Neuronal stem cell (in vitro differentiated cells): ENCODE measurements at regions not wholly inside any gene's neighbourhood (a gene's known extent, or its start where the extent isn't known, plus 50 kb on each side); places are given as distances from the start of the nearest gene placed in this dataset.

Source experiments
- DNase-seq: peaks from one replicate; pipeline ENCODE4 v3.0.0-alpha.2; 2013; ENCODE audit warnings: low spot score
- H2AFZ ChIP-seq: one replicate; pipeline ENCODE4 v1.6.1; 2013; ENCODE audit warnings: mild to moderate bottlenecking, low read length, inconsistent platforms
- H2AK5ac ChIP-seq: 2 replicates; pipeline ENCODE4 v1.6.1; 2013; ENCODE audit warnings: low read depth, mild to moderate bottlenecking, inconsistent platforms, low read length, moderate library complexity, mixed read lengths
- H2BK120ac ChIP-seq: 2 replicates; pipeline ENCODE4 v1.6.1; 2013; ENCODE audit warnings: low read depth, mild to moderate bottlenecking, inconsistent platforms, low read length, moderate library complexity, mixed read lengths
- H2BK12ac ChIP-seq: one replicate; pipeline ENCODE4 v1.6.1; 2013; ENCODE audit warnings: low read length, inconsistent platforms
- H2BK15ac ChIP-seq: 2 replicates; pipeline ENCODE4 v1.6.1; 2013; ENCODE audit warnings: mild to moderate bottlenecking, low read length, inconsistent platforms, mixed read lengths
- H2BK5ac ChIP-seq: one replicate; pipeline ENCODE4 v1.6.1; 2013; ENCODE audit warnings: inconsistent platforms, mild to moderate bottlenecking, low read length, moderate library complexity
- H3K14ac ChIP-seq: one replicate; pipeline ENCODE4 v1.6.1; 2013; ENCODE audit warnings: low read length, inconsistent platforms
- H3K18ac ChIP-seq: 2 replicates; pipeline ENCODE4 v1.6.1; 2013; ENCODE audit warnings: low read length, inconsistent platforms
- H3K23ac ChIP-seq: 2 replicates; pipeline ENCODE4 v1.6.1; 2013; ENCODE audit warnings: low read depth, mild to moderate bottlenecking, mixed read lengths, low read length, inconsistent platforms; ENCODE audit not compliant: poor library complexity
- H3K27ac ChIP-seq: replicated peaks from 3 replicates; pipeline ENCODE4 v1.5.1; 2013; ENCODE audit warnings: low read length, inconsistent platforms
- H3K27me3 ChIP-seq, 3 experiments: 2 replicates each; pipeline ENCODE4 v1.6.1; 2013; ENCODE audit warnings: low read length in 3 of 3, mild to moderate bottlenecking in 2 of 3, inconsistent platforms in 1 of 3, low read depth in 1 of 3, mixed read lengths in 1 of 3, moderate library complexity in 1 of 3; ENCODE audit not compliant: control insufficient read depth in 3 of 3, insufficient read depth in 3 of 3
- H3K36me3 ChIP-seq, 2 donors: replicated peaks in 1 of 2; 2 replicates each; pipeline ENCODE4 v1.6.1; 2013; ENCODE audit warnings: low read length in 2 of 2; ENCODE audit not compliant: control insufficient read depth in 2 of 2, insufficient read depth in 2 of 2
- H3K4ac ChIP-seq: 2 replicates; pipeline ENCODE4 v1.6.1; 2013; ENCODE audit warnings: inconsistent platforms, mild to moderate bottlenecking, low read length, moderate library complexity
- H3K4me1 ChIP-seq, 2 donors: 1 replicate in 1 of 2; 2 replicates in 1 of 2; pipeline ENCODE4 v1.6.1; 2013; ENCODE audit warnings: low read length in 2 of 2, low read depth in 1 of 2; ENCODE audit not compliant: control insufficient read depth in 2 of 2, insufficient read depth in 1 of 2
- H3K4me2 ChIP-seq: one replicate; pipeline ENCODE4 v1.6.1; 2013; ENCODE audit warnings: mild to moderate bottlenecking, low read length, inconsistent platforms; ENCODE audit not compliant: insufficient read depth, poor library complexity, severe bottlenecking
- H3K4me3 ChIP-seq, 2 donors: 2 replicates each; pipeline ENCODE4 v1.5.1; 2013; ENCODE audit warnings: low read length in 2 of 2, mild to moderate bottlenecking in 2 of 2, inconsistent platforms in 1 of 2, moderate library complexity in 1 of 2
- H3K79me1 ChIP-seq: one replicate; pipeline ENCODE4 v1.6.1; 2013; ENCODE audit warnings: low read depth, mild to moderate bottlenecking, inconsistent platforms, low read length, moderate library complexity
- H3K9ac ChIP-seq: one replicate; pipeline ENCODE4 v1.6.1; 2013; ENCODE audit warnings: mild to moderate bottlenecking, low read depth, low read length, inconsistent platforms; ENCODE audit not compliant: poor library complexity
- H3K9me3 ChIP-seq, 2 donors: replicated peaks in 1 of 2; 2 replicates each; pipeline versions ENCODE3 to v1.6.1; 2013; ENCODE audit warnings: low read length in 2 of 2, mild to moderate bottlenecking in 2 of 2, inconsistent platforms in 1 of 2, low read depth in 1 of 2, mixed read lengths in 1 of 2, moderate library complexity in 1 of 2; ENCODE audit not compliant: control insufficient read depth in 2 of 2, insufficient read depth in 1 of 2
- H4K8ac ChIP-seq: one replicate; pipeline ENCODE4 v1.6.1; 2013; ENCODE audit warnings: low read depth, mild to moderate bottlenecking, inconsistent platforms, low read length, moderate library complexity
- H4K91ac ChIP-seq: one replicate; pipeline ENCODE4 v1.6.1; 2013; ENCODE audit warnings: low read length, low read depth, mild to moderate bottlenecking, inconsistent platforms; ENCODE audit not compliant: poor library complexity
- WGBS, 2 donors: extraction: QIAGEN DNeasy Blood & Tissue Kit; methylation state at CpG; one replicate each; pipeline ENCODE4 v1.1.7; 2013; ENCODE audit warnings: missing lambda C conversion rate in 2 of 2, mixed read lengths in 1 of 2; ENCODE audit not compliant: insufficient read length in 2 of 2, insufficient replicate concordance in 1 of 2; ENCODE audit errors: extremely low coverage in 2 of 2; 5-methylcytosine and 5-hydroxymethylcytosine counted together

DNA sequence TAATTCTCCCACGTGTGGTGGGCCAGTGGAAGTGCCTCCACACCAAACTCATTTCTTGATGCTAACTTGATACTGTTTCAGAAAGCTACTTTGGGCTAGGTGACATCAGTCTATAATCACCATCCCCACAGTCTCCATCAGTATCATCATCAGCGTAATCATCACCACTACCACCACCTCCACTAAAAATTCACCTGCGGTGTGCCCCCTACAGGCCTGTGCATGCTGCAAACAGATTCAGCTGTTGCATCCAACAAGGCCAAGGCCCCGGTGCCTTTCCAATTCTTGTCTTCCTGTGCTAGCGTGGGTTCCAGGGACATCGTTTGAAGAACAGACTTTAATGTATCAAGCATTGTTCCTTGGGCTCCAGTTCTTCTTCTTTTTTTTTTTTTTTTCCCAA, 201.3 kb upstream of the EXOC2 start:
- Histone ChIP-seq H3K79me1 (no peaks in the 10 kb centered on the region), H3K18ac (no peak overlapping the region), H2BK120ac (no peak overlapping the region), H3K23ac (no peak overlapping the region), H4K8ac (no peak overlapping the region), H3K14ac (no peak overlapping the region), H3K27ac (no peak overlapping the region), H3K4ac (no peak overlapping the region), H2AK5ac (no peak overlapping the region), H3K36me3 (no peaks in the 10 kb centered on the region), H2BK12ac (no peak overlapping the region), H4K91ac (no peak overlapping the region), H3K27me3 (no peaks in the 10 kb centered on the region), H3K4me1 (peaks cover 0 to 5% of the 10 kb centered on the region in 2 donors), H3K4me3 (no peak overlapping the region), H3K9me3 (no peaks in the 10 kb centered on the region), H2AFZ (no peak overlapping the region), H2BK15ac (no peak overlapping the region), H3K4me2 (no peak overlapping the region), H2BK5ac (no peak overlapping the region), H3K9ac (no peak overlapping the region)
- no peak for DNase-seq
- WGBS, 2 donors, result no CpG with 5 or more reads among the region's 6 CpGs

DNA sequence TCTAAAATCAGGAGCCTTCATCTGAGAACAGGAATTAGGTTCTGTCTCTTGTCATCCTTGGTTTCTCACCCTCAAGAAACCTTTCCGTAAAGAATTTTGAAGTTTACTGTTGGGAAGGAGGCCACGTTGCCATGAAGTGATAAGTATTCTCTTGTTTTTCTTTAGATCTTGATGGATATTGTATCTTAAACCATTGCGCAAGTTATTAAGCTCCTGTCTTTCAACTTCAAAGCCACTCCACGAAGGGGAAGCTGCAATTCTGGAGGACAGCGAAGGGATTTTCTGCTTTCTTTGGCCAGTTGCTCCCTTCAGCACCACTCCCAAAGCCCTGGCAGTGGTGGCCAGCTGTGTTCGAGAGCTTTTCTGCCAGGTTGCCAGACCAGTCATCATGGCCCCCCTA, 198.1 kb upstream of the EXOC2 start:
- H2BK5ac ChIP-seq, result no peak overlapping the region
- H3K23ac ChIP-seq, result no peak overlapping the region
- no peak for DNase-seq
- H3K27ac ChIP-seq, result no peak overlapping the region
- H2BK15ac ChIP-seq, result no peak overlapping the region
- no peak overlapping the region for H4K8ac ChIP-seq
- no peaks in the 10 kb centered on the region for H3K9me3 ChIP-seq
- H2BK120ac ChIP-seq, result no peak overlapping the region
- H3K18ac ChIP-seq, result no peak overlapping the region
- no peaks in the 10 kb centered on the region for H3K4me1 ChIP-seq
- H3K36me3 ChIP-seq, result no peaks in the 10 kb centered on the region
- no peaks in the 10 kb centered on the region for H3K27me3 ChIP-seq
- H2AK5ac ChIP-seq, result no peak overlapping the region
- no peak overlapping the region for H4K91ac ChIP-seq
- H3K79me1 ChIP-seq, result no peaks in the 10 kb centered on the region
- no peak overlapping the region for H3K14ac ChIP-seq
- no peak overlapping the region for H3K9ac ChIP-seq
- no peak overlapping the region for H2BK12ac ChIP-seq
- H3K4me3 ChIP-seq, result no peak overlapping the region
- H3K4ac ChIP-seq, result no peak overlapping the region
- no peak overlapping the region for H2AFZ ChIP-seq
- no peak overlapping the region for H3K4me2 ChIP-seq
- no CpG with 5 or more reads among the region's 6 CpGs for WGBS, 2 donors

DNA sequence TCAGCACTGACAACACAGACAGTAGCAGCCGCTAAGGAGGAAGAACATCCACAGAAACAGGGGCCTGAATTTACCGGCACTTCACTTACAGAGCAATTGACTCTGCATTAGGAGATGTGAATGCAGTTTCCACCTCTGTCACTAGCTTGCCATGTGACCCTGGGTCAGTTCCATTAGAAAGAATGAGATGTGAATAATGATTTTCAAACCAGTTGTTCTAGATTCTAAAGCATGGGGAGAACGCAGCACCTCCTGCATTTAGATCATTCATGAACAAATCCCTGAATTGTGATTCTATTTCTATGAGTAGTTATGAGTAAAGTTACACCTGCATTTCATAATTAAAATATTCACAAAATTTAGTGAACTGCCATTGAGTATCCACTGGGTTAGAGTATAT, 197.3 kb upstream of the EXOC2 start:
- H2BK5ac ChIP-seq, result no peak overlapping the region

DNA sequence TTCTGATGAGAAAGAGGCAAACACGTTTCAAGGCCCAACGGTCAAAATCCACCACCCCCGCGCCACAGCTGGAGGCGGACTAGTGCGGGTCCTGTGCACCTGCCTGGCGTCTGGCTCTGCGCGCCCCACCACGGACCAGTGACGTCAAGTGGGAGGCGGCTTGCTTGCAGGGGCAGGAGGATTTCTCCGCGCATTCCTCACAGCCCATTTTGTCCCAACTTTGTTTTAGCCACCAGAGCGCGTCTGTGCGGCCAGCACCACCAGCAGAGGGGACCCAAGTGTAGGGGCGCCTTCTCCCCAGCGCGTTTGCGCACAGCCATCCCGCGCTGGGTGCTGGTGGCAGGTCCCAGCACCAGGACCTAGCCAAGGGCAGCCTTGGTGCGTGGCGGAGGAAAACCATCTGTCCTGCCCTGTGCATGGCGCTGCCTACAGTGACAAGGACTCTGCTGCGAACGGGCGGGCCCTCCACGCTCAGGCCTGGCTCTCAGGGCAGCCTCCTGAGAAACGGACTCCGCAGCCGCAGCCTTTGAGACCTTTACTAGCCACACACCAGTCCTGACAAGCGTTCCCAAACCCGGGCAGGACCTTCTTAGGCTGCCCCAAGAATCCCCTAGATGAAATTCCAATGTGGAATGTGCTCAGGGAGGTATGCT, 194.8 kb upstream of the EXOC2 start:
- Histone ChIP-seq H3K27me3 (no peaks in the 10 kb centered on the region), H3K9me3 (no peaks in the 10 kb centered on the region), H2BK12ac (peak overlapping the region; percentile 30), H3K36me3 (no peaks in the 10 kb centered on the region), H2BK15ac (no peak overlapping the region), H4K91ac (no peak overlapping the region), H2AK5ac (no peak overlapping the region), H4K8ac (no peak overlapping the region), H2AFZ (no peak overlapping the region), H3K79me1 (no peaks in the 10 kb centered on the region), H3K9ac (no peak overlapping the region), H3K23ac (no peak overlapping the region), H2BK120ac (no peak overlapping the region), H3K27ac (no peak overlapping the region), H3K4me2 (no peak overlapping the region), H3K18ac (peak overlapping the region; percentile 60), H2BK5ac (no peak overlapping the region), H3K4me1 (no peaks in the 10 kb centered on the region), H3K4me3 (no peak overlapping the region), H3K14ac (peak overlapping the region; percentile 77), H3K4ac (no peak overlapping the region)
- WGBS, 2 donors, result no CpG with 5 or more reads among the region's 35 CpGs
- DNase-seq, result no peak

More for the DNA sequence above, 197.3 kb upstream of the EXOC2 start:
- Histone ChIP-seq H2AFZ (peak overlapping the region; percentile 49), H3K79me1 (no peaks in the 10 kb centered on the region), H2BK15ac (no peak overlapping the region), H3K9ac (no peak overlapping the region), H3K27me3 (no peaks in the 10 kb centered on the region), H3K27ac (no peak overlapping the region), H4K91ac (no peak overlapping the region), H3K4me2 (no peak overlapping the region), H2AK5ac (no peak overlapping the region), H3K9me3 (no peaks in the 10 kb centered on the region), H3K23ac (no peak overlapping the region), H4K8ac (no peak overlapping the region), H3K36me3 (no peaks in the 10 kb centered on the region), H3K4me1 (no peaks in the 10 kb centered on the region), H3K18ac (no peak overlapping the region), H2BK120ac (no peak overlapping the region), H3K4ac (no peak overlapping the region), H2BK12ac (no peak overlapping the region), H3K14ac (no peak overlapping the region), H3K4me3 (no peak overlapping the region)
- DNase-seq, result no peak
- WGBS, 2 donors, result no CpG with 5 or more reads among the region's 3 CpGs
